Ramos (cell line): ENCODE measurements at regions not wholly inside any gene's neighbourhood (a gene's known extent, or its start where the extent isn't known, plus 50 kb on each side); places are given as distances from the start of the nearest gene placed in this dataset.
"Not testable (repeated sequence)": the region's sequence is repeated elsewhere in the genome, so short reads cannot be mapped to it uniquely, and the experiment has no call there.

Experiments
- in situ Hi-C: fragments of 300-500 bp; cut with MboI; formaldehyde crosslinking; loops from one replicate; pipeline ENCODE4 v1.14.3; 2022; ENCODE audit warnings: low sequenced_read_pairs; ENCODE audit not compliant: unreplicated experiment

DNA sequence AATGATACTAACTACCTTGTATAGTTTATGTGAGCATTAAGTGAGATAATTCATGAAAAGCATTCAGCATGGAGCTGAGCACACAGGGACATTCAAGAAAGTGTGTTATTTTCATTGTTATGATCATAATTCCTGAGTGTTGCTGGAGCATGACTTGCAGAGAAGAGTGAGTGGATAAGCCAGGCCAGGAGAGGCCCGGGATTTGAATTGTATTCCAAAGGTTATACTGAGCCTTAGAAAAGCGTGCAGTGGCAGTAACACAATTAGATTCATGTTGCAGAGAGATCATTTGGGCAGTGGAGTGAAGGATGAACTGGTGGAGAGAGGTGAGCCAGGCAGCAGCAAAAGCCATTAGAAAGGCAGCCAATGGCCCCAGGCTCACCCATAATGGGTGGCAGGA lies 142.9 kb upstream of the SH3BP4 start:
- in situ Hi-C loops: no loop called here

DNA sequence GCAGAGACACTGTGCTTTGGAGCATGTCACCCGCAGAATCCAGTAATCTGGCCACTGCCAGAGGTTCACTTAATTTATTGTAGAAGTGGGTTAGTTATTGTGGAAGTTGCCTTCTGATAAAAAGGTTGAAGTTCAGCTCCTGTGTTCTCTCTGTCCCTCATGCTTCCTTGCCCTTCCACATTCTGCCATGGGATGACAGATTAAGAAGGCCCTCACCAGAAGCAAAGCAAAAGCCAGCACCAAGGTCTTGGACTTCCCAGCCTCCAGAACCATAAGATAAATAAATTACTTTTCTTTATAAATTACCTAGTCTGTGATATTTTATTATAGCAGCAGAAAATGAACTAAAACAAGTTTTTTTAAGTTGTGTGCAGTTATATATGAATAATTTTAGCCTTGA lies 145.0 kb upstream of the SH3BP4 start:
- in situ Hi-C loops: no loop called here

GRCh38 chr2:234805836-234806235 lies 146.0 kb upstream of the SH3BP4 start:
- in situ Hi-C loops: no loop called here

- in situ Hi-C loops: no loop called here
Observed at GRCh38 chr2:234804704-234805103, 147.1 kb upstream of the SH3BP4 start.

- in situ Hi-C loops: no loop called here
Observed at GRCh38 chr2:234802845-234803171, 149.0 kb upstream of the SH3BP4 start.

- in situ Hi-C loops: no loop called here
Observed at GRCh38 chr2:234802071-234802844, 149.6 kb upstream of the SH3BP4 start.

- in situ Hi-C loops: no loop called here
Observed at GRCh38 chr2:234797566-234798250, 154.1 kb upstream of the SH3BP4 start.

GRCh38 chr2:234796045-234796591 lies 155.7 kb upstream of the SH3BP4 start:
- in situ Hi-C loops: no loop called here

GRCh38 chr2:234795272-234795920 lies 156.4 kb upstream of the SH3BP4 start:
- in situ Hi-C loops: no loop called here

DNA sequence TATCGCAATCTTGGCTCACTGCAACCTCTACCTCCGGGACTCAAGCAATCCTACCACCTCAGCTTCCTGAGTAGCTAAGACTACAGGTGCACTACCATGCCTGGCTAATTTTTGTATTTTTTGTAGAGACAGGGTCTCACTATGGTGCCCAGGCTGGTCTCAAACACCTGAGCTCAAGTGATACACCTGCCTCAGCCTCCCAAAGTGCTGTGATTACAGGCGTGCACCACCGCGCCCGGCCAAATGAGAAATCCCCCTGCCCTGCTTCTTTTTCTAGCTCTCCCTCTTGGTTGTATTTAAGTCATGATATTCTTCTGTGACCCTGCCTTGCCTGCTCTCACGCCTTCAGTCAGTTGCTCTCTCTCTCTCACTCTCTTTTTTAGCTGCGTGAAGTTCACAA lies 157.0 kb upstream of the SH3BP4 start:
- in situ Hi-C loops: no loop called here

DNA sequence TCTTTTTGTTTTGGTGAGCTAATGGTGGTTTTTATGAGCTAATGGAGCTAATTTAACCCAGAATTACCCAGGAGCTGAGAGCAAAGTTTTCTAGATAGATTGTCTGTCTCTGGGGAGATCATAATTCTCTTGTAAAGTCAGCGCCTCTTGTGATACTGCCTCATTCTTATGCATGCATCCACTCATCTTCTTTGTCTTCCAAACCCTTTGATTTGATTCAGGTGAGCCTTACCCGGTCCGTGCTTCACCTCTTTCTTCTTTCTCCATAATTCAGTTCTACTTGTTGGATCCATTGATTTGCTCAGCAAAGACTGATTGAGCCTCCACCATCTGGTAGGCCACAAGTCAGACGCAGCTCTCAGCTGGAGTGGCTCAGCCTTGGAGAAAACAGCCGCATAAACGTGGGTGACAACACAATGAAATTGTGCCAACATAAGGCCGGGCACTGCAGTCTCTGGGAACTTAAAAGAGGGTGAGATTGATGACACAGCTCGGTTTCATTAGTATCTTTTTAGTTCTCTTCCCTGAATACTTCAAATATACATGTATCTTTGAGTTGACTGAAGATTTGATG lies 158.5 kb upstream of the SH3BP4 start:
- in situ Hi-C loops: no loop called here

DNA sequence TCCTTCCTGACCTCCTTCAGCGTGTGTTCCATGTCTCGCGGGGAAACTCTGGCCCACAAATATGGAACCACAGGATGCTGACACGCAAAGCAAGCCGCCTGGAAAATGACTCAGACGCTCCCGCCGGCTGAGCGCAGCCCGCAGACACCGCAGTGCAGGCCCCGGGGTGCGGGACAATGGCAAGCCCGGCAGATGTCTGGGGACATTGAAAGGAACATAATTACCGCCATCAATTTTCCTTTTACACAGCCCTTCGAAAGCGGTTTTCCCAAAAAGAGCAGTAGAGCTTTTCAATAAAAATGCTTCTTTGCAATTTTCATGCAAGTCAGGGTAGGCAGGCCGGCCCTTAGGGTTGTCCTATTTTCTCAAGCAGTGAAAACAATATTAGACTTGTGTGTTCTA lies 159.2 kb upstream of the SH3BP4 start:
- in situ Hi-C loops: no loop called here

DNA sequence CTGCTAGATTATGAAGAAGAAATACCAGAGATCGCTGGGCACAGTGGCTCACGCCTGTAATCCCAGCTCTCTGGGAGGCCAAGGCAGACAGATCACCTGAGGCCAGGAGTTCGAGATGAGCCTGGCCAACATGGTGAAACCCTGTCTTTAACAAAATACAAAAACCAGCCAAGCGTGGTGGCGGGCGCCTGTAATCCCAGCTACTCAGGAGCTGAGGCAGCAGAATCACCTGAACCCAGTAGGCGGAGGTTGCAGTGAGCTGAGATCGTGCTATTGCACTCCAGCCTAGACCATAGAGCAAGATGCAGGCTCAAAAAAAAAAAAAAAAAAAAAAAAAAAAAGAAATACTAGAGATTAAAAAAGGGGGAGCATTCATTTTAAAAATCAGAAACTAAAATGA lies 159.7 kb upstream of the SH3BP4 start:
- in situ Hi-C loops: not testable (repeated sequence)

DNA sequence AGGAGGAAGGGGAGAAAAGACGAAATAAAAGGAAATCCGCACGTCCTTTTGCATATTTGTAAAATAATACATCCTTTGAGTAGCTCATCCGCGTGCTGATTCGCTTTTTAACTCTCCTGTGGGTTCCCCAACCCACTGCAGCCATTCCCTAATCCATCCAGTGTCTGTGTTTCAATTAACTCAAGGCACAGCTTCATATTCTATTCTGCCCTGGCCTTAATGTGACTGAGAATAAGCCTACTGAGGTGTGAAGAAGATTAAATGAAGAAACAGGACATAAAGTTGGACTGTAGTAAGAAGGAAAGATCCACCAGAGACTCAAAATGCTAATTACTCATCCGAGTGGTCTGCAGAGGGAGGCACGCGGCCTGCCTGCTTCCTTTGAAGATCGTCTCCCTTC lies 161.4 kb upstream of the SH3BP4 start:
- in situ Hi-C loops: no loop called here

DNA sequence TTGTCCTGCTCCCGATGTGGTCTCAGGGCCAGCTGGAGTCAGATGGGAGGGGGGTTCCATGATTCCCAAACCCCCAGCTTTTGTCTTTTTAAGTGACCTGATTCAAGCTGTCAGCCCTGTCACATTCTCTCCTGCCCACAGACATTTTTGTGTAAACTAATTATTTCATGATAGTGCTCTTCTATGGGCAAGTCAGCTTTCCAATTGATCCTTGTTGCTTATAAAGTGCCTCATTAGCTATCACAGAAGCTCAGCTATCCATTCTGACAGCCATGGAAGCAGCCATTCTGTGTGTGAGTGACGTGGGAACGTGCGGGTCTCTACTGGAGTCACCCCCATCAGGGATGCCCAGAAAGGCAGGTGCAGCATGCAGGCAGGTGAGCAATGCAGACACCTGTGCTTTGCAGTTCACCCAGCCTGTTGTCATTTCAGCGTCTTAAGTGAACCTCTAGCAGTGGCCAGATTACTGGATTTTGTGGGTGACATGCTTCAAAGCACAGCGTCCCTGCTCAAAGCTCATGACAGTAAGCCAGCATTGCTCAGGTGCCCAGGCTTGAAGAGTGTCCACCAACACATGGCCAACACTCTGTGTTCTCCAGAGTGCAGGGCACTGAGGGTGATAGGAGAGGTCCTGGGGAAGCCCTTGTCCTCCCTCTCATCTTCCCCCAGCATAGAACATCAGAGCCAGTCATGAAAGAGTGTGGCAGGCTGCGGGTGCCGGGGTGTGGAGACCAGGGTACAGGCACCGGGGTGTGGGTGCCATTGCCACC lies 162.1 kb upstream of the SH3BP4 start:
- in situ Hi-C loops: no loop called here

- in situ Hi-C loops: no loop called here
Observed at GRCh38 chr2:234788841-234789240, 163.0 kb upstream of the SH3BP4 start.

DNA sequence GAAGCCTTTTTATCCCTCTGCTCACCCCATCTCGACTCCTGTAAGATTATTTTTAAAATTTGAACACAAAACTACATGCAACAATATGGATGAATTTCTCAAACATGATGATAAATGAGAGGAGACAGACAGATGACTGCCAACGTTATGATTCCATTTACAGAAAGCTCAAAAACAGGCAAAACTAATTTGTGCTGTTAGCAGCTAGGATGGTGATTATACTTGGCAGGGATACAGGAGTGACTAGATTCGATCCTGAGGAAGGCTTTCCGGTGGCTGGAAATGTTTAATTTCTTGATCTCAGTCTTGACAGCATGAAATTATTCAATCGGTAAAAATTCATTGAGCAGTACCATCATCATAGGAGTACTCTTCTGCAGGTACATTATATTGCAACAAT lies 163.4 kb upstream of the SH3BP4 start:
- in situ Hi-C loops: no loop called here

DNA sequence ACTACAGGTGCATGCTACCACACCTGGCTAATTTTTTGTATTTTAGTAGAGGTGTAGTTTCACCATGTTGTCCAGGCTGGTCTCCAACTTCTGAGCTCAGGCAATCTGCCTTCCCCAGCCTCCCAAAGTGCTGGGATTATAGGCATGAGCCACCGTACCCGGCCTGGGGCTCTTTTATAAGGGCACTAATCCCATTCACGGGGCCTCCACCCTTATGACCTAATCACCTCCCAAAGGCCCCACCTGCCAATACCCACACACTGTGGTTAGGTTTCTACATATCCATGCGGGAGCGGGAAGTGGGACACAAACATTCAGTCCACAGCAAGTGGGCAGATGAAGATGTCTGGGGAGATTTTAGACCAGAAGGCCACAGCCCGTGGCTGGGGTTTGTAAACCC lies 164.7 kb upstream of the SH3BP4 start:
- in situ Hi-C loops: no loop called here

DNA sequence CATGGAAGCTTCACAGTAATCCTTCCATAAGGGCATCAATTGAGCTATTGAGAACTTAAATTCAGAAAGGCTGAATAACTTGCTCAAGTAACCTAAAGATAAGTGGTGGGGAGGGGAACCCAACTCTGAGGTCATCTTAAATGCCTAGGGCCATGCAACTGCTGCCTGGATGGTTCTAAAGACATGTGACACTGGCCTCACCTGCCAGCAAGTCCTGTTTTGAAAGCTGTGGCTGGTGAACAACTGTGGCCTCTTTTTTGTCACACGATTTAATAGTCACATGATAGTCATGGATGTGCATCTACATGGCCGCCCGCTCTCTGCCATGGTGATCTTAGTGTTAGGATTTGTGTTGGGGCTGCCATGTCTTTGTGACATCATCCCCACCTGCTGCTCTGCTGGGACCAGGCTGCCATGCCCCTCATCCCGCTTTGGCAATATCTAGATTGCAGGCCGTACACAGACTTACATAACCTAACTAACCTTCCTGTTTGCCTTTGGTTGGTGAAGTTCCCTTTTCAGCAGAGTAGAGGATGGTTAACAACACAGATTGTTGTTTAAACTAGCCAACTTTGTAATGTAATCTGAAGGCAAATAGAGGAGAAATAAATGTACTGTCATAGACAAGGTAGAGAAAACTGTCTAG lies 177.9 kb upstream of the SH3BP4 start:
- in situ Hi-C loops: no loop called here

DNA sequence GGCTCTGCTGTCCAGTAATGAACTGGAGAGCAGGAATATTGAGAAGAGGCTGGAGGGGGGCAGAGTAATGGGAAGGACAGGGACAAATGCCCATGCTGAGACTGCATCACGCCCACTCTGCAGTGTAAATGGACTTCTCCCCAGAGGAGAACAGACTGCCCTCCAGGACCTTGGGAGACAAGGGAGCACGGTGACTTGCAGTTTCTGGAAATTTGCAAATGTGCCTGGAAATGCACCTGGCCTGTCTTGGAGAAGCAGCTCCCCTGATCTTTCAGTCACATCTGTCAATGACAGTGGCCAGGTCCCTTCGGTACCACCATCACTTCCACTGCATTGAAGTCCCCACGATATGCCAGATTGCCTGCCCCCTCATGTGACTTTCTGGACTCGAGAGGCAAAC lies 178.7 kb upstream of the SH3BP4 start:
- in situ Hi-C loops: no loop called here
